Iris pigment epithelial cell (primary cell): ENCODE measurements at regions not wholly inside any gene's neighbourhood (a gene's known extent, or its start where the extent isn't known, plus 50 kb on each side); places are given as distances from the start of the nearest gene placed in this dataset.
"Not testable (repeated sequence)": the region's sequence is repeated elsewhere in the genome, so short reads cannot be mapped to it uniquely, and the experiment has no call there.

ENCODE experiments used
- DNase-seq: peaks from one replicate; pipeline ENCODE4 v3.0.0-alpha.2; 2011; ENCODE audit warnings: low read depth

GRCh38 chr5:92695123-92696003 lies 885.7 kb downstream of the NR2F1-AS1 start:
- no peak for DNase-seq

- DNase-seq = no peak
Observed at GRCh38 chr5:92694067-92694466, 887.0 kb downstream of the NR2F1-AS1 start.

- DNase-seq = not testable (repeated sequence)
Observed at GRCh38 chr5:92691955-92692354, 889.1 kb downstream of the NR2F1-AS1 start.

- peak; percentile 92 for DNase-seq
Observed at GRCh38 chr5:92687821-92688722, 892.9 kb downstream of the NR2F1-AS1 start.

- DNase-seq = no peak
Observed at GRCh38 chr5:92678640-92679039, 902.4 kb downstream of the NR2F1-AS1 start.

GRCh38 chr5:92676215-92677165 lies 904.5 kb downstream of the NR2F1-AS1 start:
- DNase-seq = no peak

- DNase-seq = no peak
Observed at GRCh38 chr5:92674321-92674720, 906.7 kb downstream of the NR2F1-AS1 start.

- DNase-seq = no peak
Observed at GRCh38 chr5:92665506-92665905, 915.5 kb downstream of the NR2F1-AS1 start.

GRCh38 chr5:92662741-92663140 lies 918.3 kb downstream of the NR2F1-AS1 start:
- no peak for DNase-seq

- DNase-seq = no peak
Observed at GRCh38 chr5:92659246-92659645, 921.8 kb downstream of the NR2F1-AS1 start.

GRCh38 chr5:92654601-92655000 lies 926.4 kb downstream of the NR2F1-AS1 start:
- not testable (repeated sequence) for DNase-seq

GRCh38 chr5:92653730-92654461 lies 927.1 kb downstream of the NR2F1-AS1 start:
- peak; percentile 6 for DNase-seq

- peak; percentile 50 for DNase-seq
Observed at GRCh38 chr5:92652756-92653155, 928.3 kb downstream of the NR2F1-AS1 start.

GRCh38 chr5:92644266-92644886 lies 936.6 kb downstream of the NR2F1-AS1 start:
- no peak for DNase-seq

- DNase-seq = peak; percentile 86
Observed at GRCh38 chr5:92641031-92641962, 939.7 kb downstream of the NR2F1-AS1 start.

- no peak for DNase-seq
Observed at GRCh38 chr5:92640340-92640739, 940.7 kb downstream of the NR2F1-AS1 start.

- no peak for DNase-seq
Observed at GRCh38 chr5:92637960-92638359, 943.1 kb downstream of the NR2F1-AS1 start.

GRCh38 chr5:92637247-92637646 lies 943.8 kb downstream of the NR2F1-AS1 start:
- no peak for DNase-seq

GRCh38 chr5:92635001-92635461 lies 946.0 kb downstream of the NR2F1-AS1 start:
- no peak for DNase-seq
